MM.1S (cell line): ENCODE measurements at regions not wholly inside any gene's neighbourhood (a gene's known extent, or its start where the extent isn't known, plus 50 kb on each side); places are given as distances from the start of the nearest gene placed in this dataset.

Experiments used
- DNase-seq: peaks from one replicate; pipeline ENCODE4 v3.0.0-alpha.2; 2015
- H2AFZ ChIP-seq: fragments of 300-600 bp; sonication (generic); 2 replicates; pipeline ENCODE4 v1.6.0; 2016; ENCODE audit warnings: antibody characterized with exemption, low read length
- H3F3A ChIP-seq: fragments of 300-600 bp; sonication (generic); 2 replicates; pipeline ENCODE4 v1.6.1; 2016; ENCODE audit warnings: mild to moderate bottlenecking, antibody characterized with exemption, low read length, moderate library complexity, mixed read lengths; ENCODE audit not compliant: insufficient read depth
- H3K27ac ChIP-seq: fragments of 300-600 bp; sonication (generic); 2 replicates; pipeline ENCODE4 v1.5.1; 2016; ENCODE audit warnings: mild to moderate bottlenecking, low read length
- H3K27me3 ChIP-seq: fragments of 300-600 bp; sonication (generic); replicated peaks from 2 replicates; pipeline ENCODE4 v1.6.0; 2016; ENCODE audit warnings: low read length; ENCODE audit not compliant: insufficient read depth
- H3K36me3 ChIP-seq: fragments of 300-600 bp; sonication (generic); replicated peaks from 2 replicates; pipeline ENCODE4 v1.6.1; 2016; ENCODE audit warnings: mild to moderate bottlenecking, low read length, mixed read lengths; ENCODE audit not compliant: insufficient read depth
- H3K4me1 ChIP-seq: fragments of 300-600 bp; sonication (generic); 2 replicates; pipeline ENCODE4 v1.6.1; 2016; ENCODE audit warnings: low read length, mixed read lengths
- H3K4me2 ChIP-seq: fragments of 300-600 bp; sonication (generic); 2 replicates; pipeline ENCODE4 v1.6.0; 2016; ENCODE audit warnings: low read depth, low read length
- H3K4me3 ChIP-seq: fragments of 300-600 bp; sonication (generic); 2 replicates; pipeline ENCODE4 v1.5.1; 2016; ENCODE audit warnings: low read length, mixed read lengths
- H3K79me2 ChIP-seq: fragments of 300-600 bp; sonication (generic); 2 replicates; pipeline ENCODE4 v1.6.1; 2016; ENCODE audit warnings: mixed run types, low read length, mixed read lengths
- H3K9ac ChIP-seq: fragments of 300-600 bp; sonication (generic); 2 replicates; pipeline ENCODE4 v1.6.1; 2016; ENCODE audit warnings: low read length, mixed read lengths
- H3K9me2 ChIP-seq: fragments of 300-600 bp; sonication (generic); replicated peaks from 2 replicates; pipeline ENCODE4 v1.6.1; 2016; ENCODE audit warnings: mild to moderate bottlenecking, low read length, mixed read lengths; ENCODE audit not compliant: insufficient read depth
- H3K9me3 ChIP-seq: fragments of 300-600 bp; sonication (generic); replicated peaks from 2 replicates; pipeline ENCODE4 v1.6.1; 2016; ENCODE audit warnings: mild to moderate bottlenecking, low read length, mixed read lengths; ENCODE audit not compliant: insufficient read depth
- H4K20me1 ChIP-seq: fragments of 300-600 bp; sonication (generic); 2 replicates; pipeline ENCODE4 v1.6.1; 2016; ENCODE audit warnings: mild to moderate bottlenecking, low read length, moderate library complexity, mixed read lengths; ENCODE audit not compliant: insufficient read depth
- CTCF ChIP-seq: fragments of 300-600 bp; sonication (generic); IDR thresholded peaks from 2 replicates; pipeline ENCODE4 v1.5.1; 2016; ENCODE audit warnings: antibody characterized with exemption, low read length, mixed read lengths
- EZH2 ChIP-seq: fragments of 300-600 bp; sonication (generic); optimal IDR thresholded peaks from 2 replicates; pipeline ENCODE3; 2017; ENCODE audit warnings: low read depth, mild to moderate bottlenecking, antibody characterized with exemption, low read length, mixed read lengths
- EZH2phosphoT487 ChIP-seq: fragments of 300-600 bp; sonication (generic); IDR thresholded peaks from 2 replicates; pipeline ENCODE4 v1.6.1; 2018; ENCODE audit warnings: antibody characterized with exemption, low read length

DNA sequence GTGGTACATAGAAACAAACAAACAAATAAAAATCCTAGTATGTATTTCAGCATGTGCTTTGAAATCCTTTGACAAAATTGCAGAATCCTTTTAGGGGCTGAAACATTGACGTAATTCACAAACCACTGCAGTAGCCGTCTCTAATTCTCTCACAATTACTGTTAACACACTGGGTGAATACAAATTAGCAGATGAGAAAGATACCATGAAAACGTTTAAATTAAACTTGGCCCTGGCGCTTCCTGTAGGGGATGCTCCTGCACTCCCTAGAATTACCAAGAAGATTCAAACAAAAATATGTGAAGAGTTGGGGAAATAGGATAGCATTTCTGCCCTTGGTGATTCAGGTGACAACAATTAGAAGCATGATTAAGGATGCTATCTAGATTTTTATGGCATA lies 772.5 kb upstream of the PRKX start:
- Histone ChIP-seq H3K4me2 (no peak overlapping the region), H3K9me3 (no peaks in the 10 kb centered on the region), H3K9ac (no peak overlapping the region), H3K79me2 (no peaks in the 10 kb centered on the region), H3K9me2 (no peaks in the 10 kb centered on the region), H3K36me3 (no peaks in the 10 kb centered on the region), H2AFZ (no peak overlapping the region), H4K20me1 (no peaks in the 10 kb centered on the region), H3K4me3 (no peak overlapping the region), H3F3A (no peaks in the 10 kb centered on the region), H3K27ac (no peak overlapping the region), H3K27me3 (no peaks in the 10 kb centered on the region), H3K4me1 (no peaks in the 10 kb centered on the region)
- DNase-seq: no peak
- no peak for TF ChIP-seq EZH2phosphoT487
- no peak for TF ChIP-seq CTCF
- no peak for TF ChIP-seq EZH2

GRCh38 chrX:4484266-4484665 lies 770.8 kb upstream of the PRKX start:
- no peaks in the 10 kb centered on the region for H3K27me3 ChIP-seq

DNA sequence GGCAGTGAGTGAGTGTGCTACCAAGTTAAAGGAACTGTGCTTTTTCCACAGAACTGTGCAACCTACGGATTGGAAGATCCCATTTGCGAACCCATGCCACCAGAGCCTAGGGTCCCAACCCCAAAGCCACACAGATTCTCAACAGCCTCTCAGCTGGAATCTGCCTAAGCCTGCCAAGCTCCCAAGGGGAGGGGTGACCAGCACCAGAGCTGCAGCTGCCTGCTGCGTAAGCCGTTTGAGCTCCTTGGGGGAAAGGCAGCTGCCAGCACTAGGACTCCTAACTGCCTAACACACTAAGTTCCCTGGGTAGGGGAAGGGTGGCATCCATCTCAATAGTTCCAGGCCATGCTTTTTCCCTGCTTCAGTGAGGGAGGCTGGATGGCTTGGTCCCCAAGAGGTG lies 738.1 kb upstream of the PRKX start:
- no peak overlapping the region for H2AFZ ChIP-seq

More at GRCh38 chrX:4484266-4484665, 770.8 kb upstream of the PRKX start:
- Histone ChIP-seq H3K79me2 (no peaks in the 10 kb centered on the region), H2AFZ (no peak overlapping the region), H3K36me3 (no peaks in the 10 kb centered on the region), H3K4me3 (no peak overlapping the region), H3K27ac (no peak overlapping the region), H4K20me1 (no peaks in the 10 kb centered on the region), H3K4me2 (no peak overlapping the region), H3K9ac (no peak overlapping the region), H3K9me3 (no peaks in the 10 kb centered on the region), H3K9me2 (no peaks in the 10 kb centered on the region), H3K4me1 (no peaks in the 10 kb centered on the region), H3F3A (no peaks in the 10 kb centered on the region)
- no peak for TF ChIP-seq CTCF
- no peak for TF ChIP-seq EZH2phosphoT487
- no peak for TF ChIP-seq EZH2
- no peak for DNase-seq

DNA sequence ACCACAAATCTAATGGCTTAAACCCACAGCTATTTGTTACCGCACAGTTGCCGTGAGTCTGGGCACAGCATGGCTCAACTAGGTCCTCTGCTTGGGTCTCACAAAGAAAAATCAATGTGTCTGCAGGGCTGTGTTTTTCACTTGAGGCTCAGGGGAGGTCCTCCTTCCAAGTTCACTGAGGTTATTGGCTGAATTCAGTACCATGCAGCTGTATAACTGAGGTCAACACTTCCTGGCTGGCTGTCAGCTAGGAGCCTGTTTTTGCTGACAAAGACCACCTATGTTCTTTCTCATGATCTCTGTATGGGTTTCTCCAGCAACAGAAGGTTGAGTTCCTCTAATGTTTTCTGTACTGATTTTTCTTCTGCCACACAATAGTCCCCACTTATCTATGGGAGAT lies 736.7 kb upstream of the PRKX start:
- H3K9ac ChIP-seq: no peak overlapping the region
- H3K27me3 ChIP-seq: no peaks in the 10 kb centered on the region
- no peak overlapping the region for H3K4me2 ChIP-seq
- no peak for DNase-seq
- H3K4me1 ChIP-seq: no peaks in the 10 kb centered on the region
- H3K9me2 ChIP-seq: no peaks in the 10 kb centered on the region
- no peaks in the 10 kb centered on the region for H3F3A ChIP-seq
- H4K20me1 ChIP-seq: no peaks in the 10 kb centered on the region
- no peak for TF ChIP-seq EZH2
- TF ChIP-seq CTCF: no peak
- no peak for TF ChIP-seq EZH2phosphoT487
- no peaks in the 10 kb centered on the region for H3K79me2 ChIP-seq
- H3K27ac ChIP-seq: no peak overlapping the region
- H2AFZ ChIP-seq: no peak overlapping the region
- H3K4me3 ChIP-seq: no peak overlapping the region
- H3K9me3 ChIP-seq: no peaks in the 10 kb centered on the region
- H3K36me3 ChIP-seq: no peaks in the 10 kb centered on the region

More for the DNA sequence above, 738.1 kb upstream of the PRKX start:
- Histone ChIP-seq H3K4me1 (no peaks in the 10 kb centered on the region), H4K20me1 (no peaks in the 10 kb centered on the region), H3K4me3 (no peak overlapping the region), H3K4me2 (no peak overlapping the region), H3K36me3 (no peaks in the 10 kb centered on the region), H3K27me3 (no peaks in the 10 kb centered on the region), H3K9me2 (no peaks in the 10 kb centered on the region), H3K79me2 (no peaks in the 10 kb centered on the region), H3F3A (no peaks in the 10 kb centered on the region), H3K27ac (no peak overlapping the region), H3K9ac (no peak overlapping the region), H3K9me3 (no peaks in the 10 kb centered on the region)
- no peak for DNase-seq
- TF ChIP-seq EZH2: no peak
